Heart left ventricle (tissue), 16 donors: ENCODE measurements at regions not wholly inside any gene's neighbourhood (a gene's known extent, or its start where the extent isn't known, plus 50 kb on each side); places are given as distances from the start of the nearest gene placed in this dataset.
"Not testable (repeated sequence)": the region's sequence is repeated elsewhere in the genome, so short reads cannot be mapped to it uniquely, and the experiment has no call there.

Experiments used
- ATAC-seq, 4 donors: fragments of 200-7000 bp; cut with Tn5 transposase; one replicate each; pipeline ENCODE4 v1.9.1; 2020 to 2022; ENCODE audit warnings: moderate library complexity in 4 of 4, mild to moderate bottlenecking in 3 of 4, moderate number of reproducible peaks in 1 of 4
- DNase-seq, 5 donors: peaks; one replicate each; pipeline ENCODE4 v3.0.0-alpha.2; 2020
- H3K27ac ChIP-seq, 12 donors: fragments of 200-600 bp; sonication (generic) in 4 of 12; one replicate each; pipeline versions ENCODE4 v1.5.0 to v1.8.0; 2016 to 2022; ENCODE audit warnings: mild to moderate bottlenecking in 2 of 12
- H3K27me3 ChIP-seq, 9 donors: fragments of 200-600 bp; sonication (generic) in 2 of 9; one replicate each; pipeline versions ENCODE4 v1.5.1 to v1.8.0; 2016 to 2022; ENCODE audit warnings: mild to moderate bottlenecking in 3 of 9
- H3K36me3 ChIP-seq, 9 donors: fragments of 200-600 bp; sonication (generic) in 2 of 9; one replicate each; pipeline versions ENCODE4 v1.5.0 to v1.8.0; 2018 to 2022; ENCODE audit warnings: mild to moderate bottlenecking in 2 of 9
- H3K4me1 ChIP-seq, 12 donors: fragments of 200-600 bp; sonication (generic) in 4 of 12; one replicate each; pipeline versions ENCODE4 v1.5.0 to v1.8.0; 2016 to 2022; ENCODE audit warnings: mild to moderate bottlenecking in 3 of 12
- H3K4me3 ChIP-seq, 12 donors: fragments of 200-600 bp; sonication (generic) in 4 of 12; one replicate each; pipeline versions ENCODE4 v1.5.0 to v1.8.0; 2017 to 2022; ENCODE audit warnings: mild to moderate bottlenecking in 9 of 12, moderate library complexity in 4 of 12
- H3K9me3 ChIP-seq, 12 donors: fragments of 200-600 bp; sonication (generic) in 4 of 12; one replicate each; pipeline versions ENCODE4 v1.5.0 to v1.8.0; 2016 to 2022; ENCODE audit warnings: mild to moderate bottlenecking in 1 of 12
- POLR2A ChIP-seq, 2 donors: fragments of 450-650 bp; IDR thresholded peaks; one replicate each; pipeline ENCODE4 v1.6.1; 2017; ENCODE audit warnings: antibody characterized with exemption in 2 of 2, mild to moderate bottlenecking in 2 of 2, moderate library complexity in 2 of 2
- WGBS, 4 donors: extraction: QIAGEN DNeasy Blood & Tissue Kit in 2 of 4; methylation state at CpG; one replicate each; pipeline versions ENCODE4 v1.1.5 to v1.1.7; 2013 to 2018; 5-methylcytosine and 5-hydroxymethylcytosine counted together
- intact Hi-C, 10 donors: fragments of 100-400 bp; cut with DNase I; formaldehyde crosslinking; loops; one replicate each; pipeline versions ENCODE4 v1.11.1 to v1.14.2; 2022
- TF ChIP-seq, protein P1 (sequence below), 12 donors: fragments of 200-600 bp; sonication (generic) in 4 of 12; IDR thresholded peaks; one replicate each; pipeline versions ENCODE4 v1.5.0 to v1.8.0; 2018 to 2022; ENCODE audit warnings: antibody characterized with exemption in 12 of 12, mild to moderate bottlenecking in 5 of 12
- donor health status: ischemic (EF 13 %, LVEDD 7.1; RV severe dilation, severe dysfunction).
- donor health status: healthy with polysubstance abuse.
- donor health status: DM: no; HTN: yes; CAD: no.
- donor health status: DM: no; HTN: no; CAD: no.
- donor health status: ischemic (EF 25% LVEDD 6.9; RV normal size, moderate dysfunction).
- donor health status: ischemic (EF 25% LVEDD 5.7; RV mildly dilated, moderate dysfunction).
- donor health status: healthy.
- donor health status: DM: yes; HTN: yes; CAD: no.
- donor health status: ischemic (EF 35%, LVEDD 5.7; RV mildly dilated, moderate dysfunction).
- donor health status: nonischemic (EF 11% LVEDD 7.7; RV severe dilation, severe dysfunction).
- donor health status: DM: yes; HTN: yes; CAD: no.
- donor health status: PGD.
- donor health status: ischemic (EF 29% LVEDD 5.4; RV normal size, mild dysfunction).
- donor health status: nonischemic (EF 23%, LVEDD 6.1; RV moderate dilation, normal function).

DNA sequence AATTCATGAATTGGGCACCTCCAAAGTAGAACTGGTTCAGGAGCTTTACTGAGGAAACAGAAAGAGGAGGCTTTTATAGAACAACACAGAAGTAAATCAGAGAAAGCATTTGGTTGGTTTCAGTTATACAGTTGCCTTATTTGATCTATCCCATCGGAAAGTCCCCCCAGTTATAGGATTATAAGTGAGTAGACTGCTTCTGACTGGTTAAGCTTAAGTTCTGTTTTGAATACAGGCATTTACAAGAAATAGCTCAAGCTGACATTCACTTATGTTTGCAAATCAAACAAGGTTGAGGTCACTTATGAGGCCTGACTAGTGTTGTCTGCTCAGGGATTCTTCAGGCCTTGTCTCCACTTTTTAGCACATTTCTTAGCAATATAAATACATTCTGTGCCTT, 857.4 kb downstream of the EFNB2 start:
- no peaks in the 10 kb centered on the region for H3K36me3 ChIP-seq
- ATAC-seq (no peak), DNase-seq (no peak)
- intact Hi-C loops, result no loop called here
- peaks cover 0 to 5% (median 0%) of the 10 kb centered on the region in 12 donors for H3K9me3 ChIP-seq
- no peaks in the 10 kb centered on the region for H3K27me3 ChIP-seq
- TF ChIP-seq POLR2A (IDR thresholded peaks at IDR 0.05), result no peak
- TF ChIP-seq, protein P1, sequence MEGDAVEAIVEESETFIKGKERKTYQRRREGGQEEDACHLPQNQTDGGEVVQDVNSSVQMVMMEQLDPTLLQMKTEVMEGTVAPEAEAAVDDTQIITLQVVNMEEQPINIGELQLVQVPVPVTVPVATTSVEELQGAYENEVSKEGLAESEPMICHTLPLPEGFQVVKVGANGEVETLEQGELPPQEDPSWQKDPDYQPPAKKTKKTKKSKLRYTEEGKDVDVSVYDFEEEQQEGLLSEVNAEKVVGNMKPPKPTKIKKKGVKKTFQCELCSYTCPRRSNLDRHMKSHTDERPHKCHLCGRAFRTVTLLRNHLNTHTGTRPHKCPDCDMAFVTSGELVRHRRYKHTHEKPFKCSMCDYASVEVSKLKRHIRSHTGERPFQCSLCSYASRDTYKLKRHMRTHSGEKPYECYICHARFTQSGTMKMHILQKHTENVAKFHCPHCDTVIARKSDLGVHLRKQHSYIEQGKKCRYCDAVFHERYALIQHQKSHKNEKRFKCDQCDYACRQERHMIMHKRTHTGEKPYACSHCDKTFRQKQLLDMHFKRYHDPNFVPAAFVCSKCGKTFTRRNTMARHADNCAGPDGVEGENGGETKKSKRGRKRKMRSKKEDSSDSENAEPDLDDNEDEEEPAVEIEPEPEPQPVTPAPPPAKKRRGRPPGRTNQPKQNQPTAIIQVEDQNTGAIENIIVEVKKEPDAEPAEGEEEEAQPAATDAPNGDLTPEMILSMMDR (IDR thresholded peaks at IDR 0.05), result no peak
- 89 to 96% (median 93%) methylated on average over 1 of the region's 1 CpG for WGBS, 4 donors
- no peaks in the 10 kb centered on the region for H3K4me1 ChIP-seq
- no peak overlapping the region for H3K4me3 ChIP-seq
- no peak overlapping the region for H3K27ac ChIP-seq

DNA sequence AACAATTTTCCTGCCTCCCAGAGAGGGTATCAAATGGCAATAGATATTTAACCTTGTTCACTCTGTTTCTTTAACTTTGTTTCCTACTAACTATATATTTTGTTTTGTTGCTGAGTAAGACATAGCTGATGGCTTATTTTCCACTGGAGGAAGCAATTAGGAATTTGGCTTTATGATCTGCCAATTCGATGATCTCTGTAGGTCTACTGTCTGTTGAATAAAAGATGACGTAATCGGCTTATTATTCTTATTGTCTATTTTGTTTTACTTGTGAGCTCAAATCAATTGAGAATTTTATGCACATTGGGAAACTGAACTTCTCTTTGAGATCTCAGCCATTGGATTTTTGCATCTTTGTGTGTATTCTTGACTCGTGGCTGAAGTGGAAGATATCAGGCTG, 862.6 kb downstream of the EFNB2 start:
- intact Hi-C loops, result no loop called here
- H3K27me3 ChIP-seq, result no peaks in the 10 kb centered on the region
- no peaks in the 10 kb centered on the region for H3K9me3 ChIP-seq
- no peak for DNase-seq
- 68 to 83% (median 80%) methylated on average over 4 of the region's 4 CpGs for WGBS, 4 donors
- H3K4me1 ChIP-seq, result no peaks in the 10 kb centered on the region
- TF ChIP-seq, protein P1 (IDR thresholded peaks at IDR 0.05), result no peak
- TF ChIP-seq POLR2A (IDR thresholded peaks at IDR 0.05), result no peak
- no peak for ATAC-seq
- H3K36me3 ChIP-seq, result no peaks in the 10 kb centered on the region
- H3K4me3 ChIP-seq, result no peak overlapping the region
- H3K27ac ChIP-seq, result no peak overlapping the region

DNA sequence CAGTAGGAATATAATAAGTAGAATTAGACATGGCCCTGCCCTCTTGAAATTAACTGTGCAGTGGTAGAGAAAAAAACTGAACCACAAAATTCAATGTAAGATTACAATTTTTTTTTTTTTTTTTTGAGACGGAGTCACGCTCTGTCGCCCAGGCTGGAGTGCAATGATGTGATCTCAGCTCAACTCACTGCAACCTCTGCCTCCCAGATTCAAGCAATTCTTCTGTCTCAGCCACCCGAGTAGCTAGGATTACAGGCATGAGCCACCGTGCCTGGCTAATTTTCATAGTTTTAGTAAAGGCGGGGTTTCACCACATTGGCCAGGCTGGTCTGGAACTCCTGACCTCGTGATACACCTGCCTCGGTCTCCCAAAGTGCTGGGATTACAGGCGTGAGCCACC, 864.3 kb downstream of the EFNB2 start:
- H3K4me1 ChIP-seq, H3K4me3 ChIP-seq, H3K36me3 ChIP-seq, H3K27ac ChIP-seq, ATAC-seq, DNase-seq, H3K27me3 ChIP-seq, H3K9me3 ChIP-seq, intact Hi-C loops: not testable (repeated sequence)
- WGBS, 4 donors, result 94 to 97% (median 96%) methylated on average over 9 of the region's 9 CpGs

DNA sequence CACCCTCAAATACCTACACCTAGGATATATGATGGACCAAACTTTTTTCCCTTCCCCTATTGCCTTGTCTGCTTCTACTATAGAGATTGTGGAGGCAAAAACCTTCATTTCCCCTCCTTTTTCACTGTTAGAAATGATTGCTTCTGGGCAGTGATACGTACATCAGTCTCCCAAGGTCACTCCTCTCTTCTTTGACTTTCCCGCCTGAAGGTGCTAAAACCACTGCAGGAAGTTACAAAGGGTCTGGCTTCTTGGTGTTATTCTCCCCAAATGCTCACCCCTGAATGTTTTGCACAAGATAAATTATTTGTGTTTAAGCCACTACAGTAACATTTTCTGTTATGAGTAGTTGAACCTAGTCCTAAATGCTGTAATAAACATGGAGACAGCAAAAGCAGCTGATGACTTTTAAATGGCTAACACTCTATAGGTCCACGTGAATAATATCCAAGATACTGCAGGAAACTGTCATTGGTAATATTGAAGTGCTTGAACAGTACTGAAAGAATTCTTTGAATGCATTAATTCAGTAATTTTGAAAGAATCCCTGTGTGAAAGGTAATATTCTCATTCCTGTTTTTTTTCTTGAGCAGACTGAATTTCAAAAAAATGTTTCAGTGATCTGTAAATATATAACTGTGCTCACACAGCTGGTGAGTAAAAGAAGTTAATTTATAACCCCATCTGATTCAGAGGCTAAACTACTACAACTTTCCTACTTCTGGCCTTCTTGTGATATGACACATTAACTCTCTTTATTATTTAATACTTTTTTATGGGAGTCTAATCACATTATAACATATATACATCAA, 865.1 kb downstream of the EFNB2 start:
- ATAC-seq, result no peak
- H3K27me3 ChIP-seq, result no peaks in the 10 kb centered on the region
- intact Hi-C loops, result no loop called here
- DNase-seq, result no peak
- H3K9me3 ChIP-seq, result no peaks in the 10 kb centered on the region
- no peaks in the 10 kb centered on the region for H3K36me3 ChIP-seq
- WGBS, 4 donors, result 90 to 98% (median 92%) methylated on average over 3 of the region's 3 CpGs
- H3K4me1 ChIP-seq, result no peaks in the 10 kb centered on the region
- no peak for TF ChIP-seq POLR2A (IDR thresholded peaks at IDR 0.05)
- TF ChIP-seq, protein P1 (IDR thresholded peaks at IDR 0.05), result no peak
- no peak overlapping the region for H3K4me3 ChIP-seq
- H3K27ac ChIP-seq, result no peak overlapping the region

DNA sequence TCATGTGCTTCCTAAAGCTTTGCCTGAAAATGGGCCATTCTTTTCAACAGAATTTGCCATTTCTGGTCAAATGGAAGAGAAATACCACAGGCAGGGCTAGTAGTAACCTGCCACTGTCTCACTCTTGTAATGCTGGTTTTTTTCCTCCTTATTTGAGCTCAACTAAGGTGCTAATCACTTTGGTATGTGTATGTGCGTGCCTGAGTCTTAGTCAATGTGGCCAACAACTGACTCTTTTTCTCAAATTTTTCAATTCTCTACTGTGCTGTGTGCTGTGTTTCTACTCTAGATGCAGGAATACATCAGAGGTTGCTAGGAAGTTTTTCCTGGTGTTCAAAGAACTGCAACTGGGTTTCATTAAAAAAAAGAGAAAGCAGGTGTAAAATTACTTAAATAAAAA, 870.2 kb downstream of the EFNB2 start:
- ATAC-seq, result no peak
- H3K4me3 ChIP-seq, result no peak overlapping the region
- no peak for TF ChIP-seq POLR2A (IDR thresholded peaks at IDR 0.05)
- TF ChIP-seq, protein P1 (IDR thresholded peaks at IDR 0.05), result no peak
- H3K9me3 ChIP-seq, result peaks cover 0 to 4% (median 0%) of the 10 kb centered on the region in 12 donors
- intact Hi-C loops, result no loop called here
- H3K36me3 ChIP-seq, result no peaks in the 10 kb centered on the region
- no peaks in the 10 kb centered on the region for H3K4me1 ChIP-seq
- H3K27ac ChIP-seq, result no peak overlapping the region
- no peaks in the 10 kb centered on the region for H3K27me3 ChIP-seq
- WGBS, 4 donors, result 83 to 96% (median 92%) methylated on average over 1 of the region's 1 CpG
- DNase-seq, result no peak
